PC-9 (cell line): ENCODE measurements at regions not wholly inside any gene's neighbourhood (a gene's known extent, or its start where the extent isn't known, plus 50 kb on each side); places are given as distances from the start of the nearest gene placed in this dataset.
A peak's percentile ranks its signal among the peaks of the same experiment; 100 is the strongest.

ENCODE experiments used
- BruUV-seq: library from RNA; stranded (reverse); fragments of 400-500 nt; replicated peaks from 2 replicates; lab custom pipeline; 2021; lab: Mats Ljungman, UMichigan
- CTCF ChIA-PET: fragments of 300-600 bp; sonication (Branson Sonifier 250); formaldehyde crosslinking; loops from one replicate; lab custom pipeline; 2022; ENCODE audit warnings: antibody characterized with exemption; lab: Charles Lee
- POLR2A ChIA-PET: fragments of 300-600 bp; sonication (Branson Sonifier 250); formaldehyde crosslinking; loops from one replicate; lab custom pipeline; 2022; ENCODE audit warnings: antibody characterized with exemption; ENCODE audit not compliant: unreplicated experiment; lab: Charles Lee
- DNase-seq, 2 experiments: peaks; one replicate each; pipeline versions ENCODE4 v3.0.0 to v3.0.0-alpha.2; 2015 to 2022; ENCODE audit warnings: mixed read lengths in 1 of 2
- H2AFZ ChIP-seq: fragments of 200-600 bp; sonication (generic); 2 replicates; pipeline ENCODE4 v1.8.1; 2017; ENCODE audit warnings: antibody characterized with exemption
- H3F3A ChIP-seq: fragments of 200-600 bp; sonication (generic); 2 replicates; pipeline ENCODE4 v1.8.1; 2017; ENCODE audit warnings: antibody characterized with exemption, mild to moderate bottlenecking, low read depth; ENCODE audit not compliant: insufficient read depth
- H3K27ac ChIP-seq: fragments of 200-600 bp; sonication (generic); 2 replicates; pipeline ENCODE4 v1.6.1; 2016; ENCODE audit warnings: mixed run types
- H3K27me3 ChIP-seq: fragments of 200-600 bp; sonication (generic); 2 replicates; pipeline ENCODE4 v1.6.1; 2016; ENCODE audit warnings: low read depth, mixed run types; ENCODE audit not compliant: insufficient read depth
- H3K36me3 ChIP-seq: fragments of 200-600 bp; sonication (generic); 2 replicates; pipeline ENCODE4 v1.6.1; 2016; ENCODE audit warnings: low read depth, mixed run types
- H3K4me1 ChIP-seq: fragments of 200-600 bp; sonication (generic); replicated peaks from 2 replicates; pipeline ENCODE4 v1.6.1; 2016; ENCODE audit warnings: mixed run types; ENCODE audit not compliant: insufficient read depth
- H3K4me2 ChIP-seq: fragments of 200-600 bp; sonication (generic); 2 replicates; pipeline ENCODE4 v1.6.1; 2017; ENCODE audit warnings: mixed run types
- H3K4me3 ChIP-seq: fragments of 200-600 bp; sonication (generic); 2 replicates; pipeline ENCODE4 v1.6.1; 2016; ENCODE audit warnings: mixed run types
- H3K79me2 ChIP-seq: fragments of 200-600 bp; sonication (generic); 2 replicates; pipeline ENCODE4 v1.6.1; 2017; ENCODE audit warnings: low read depth, mixed run types
- H3K9me2 ChIP-seq: fragments of 200-600 bp; sonication (generic); 2 replicates; pipeline ENCODE4 v1.8.1; 2017; ENCODE audit warnings: mild to moderate bottlenecking; ENCODE audit not compliant: insufficient read depth
- H3K9me3 ChIP-seq: fragments of 200-600 bp; sonication (generic); 2 replicates; pipeline ENCODE4 v1.8.1; 2016; ENCODE audit warnings: low read depth; ENCODE audit not compliant: insufficient read depth
- H4K20me1 ChIP-seq: fragments of 200-600 bp; sonication (generic); 2 replicates; pipeline ENCODE4 v1.8.1; 2017; ENCODE audit not compliant: insufficient read depth
- EZH2 ChIP-seq: fragments of 200-600 bp; sonication (generic); IDR thresholded peaks from 2 replicates; pipeline ENCODE4 v1.8.0; 2017; ENCODE audit warnings: antibody characterized with exemption, low read depth
- intact Hi-C: fragments of 100-400 bp; cut with micrococcal nuclease; formaldehyde crosslinking; loops from one replicate; pipeline ENCODE4 v1.10.0; 2022; ENCODE audit not compliant: unreplicated experiment
- TF ChIP-seq, protein P1 (sequence below): fragments of 200-600 bp; sonication (generic); conservative IDR thresholded peaks from 2 replicates; pipeline ENCODE4 v1.6.1; 2017; ENCODE audit warnings: mixed run types, antibody characterized with exemption, mild to moderate bottlenecking, moderate library complexity

DNA sequence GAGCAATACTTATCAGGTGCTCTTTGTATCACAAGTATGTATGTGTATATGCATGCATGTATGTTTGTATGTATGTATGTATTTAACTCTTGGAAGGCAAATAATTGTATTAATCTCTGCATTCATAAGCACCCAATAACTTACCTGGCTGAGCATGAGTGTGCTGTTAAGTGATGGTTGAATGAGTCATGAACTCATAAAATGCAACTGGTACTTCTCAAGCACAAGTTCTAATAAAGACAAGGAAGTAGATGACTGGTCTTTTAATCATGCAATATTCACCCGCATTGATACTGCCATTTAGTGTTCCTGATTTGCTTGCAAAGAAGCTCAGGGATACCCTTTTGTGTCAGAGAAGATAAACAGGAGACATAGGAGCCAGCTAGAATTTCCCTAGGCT lies 204.9 kb upstream of the TRPM3 start:
- H3K27me3 ChIP-seq: no peaks in the 10 kb centered on the region
- no peaks in the 10 kb centered on the region for H3F3A ChIP-seq
- CTCF ChIA-PET: no interaction called here
- no peaks in the 10 kb centered on the region for H3K9me3 ChIP-seq
- BruUV-seq: no TSS peak
- H3K79me2 ChIP-seq: no peaks in the 10 kb centered on the region
- H3K4me3 ChIP-seq: no peak overlapping the region
- no peak overlapping the region for H3K27ac ChIP-seq
- POLR2A ChIA-PET: no interaction called here
- intact Hi-C loops: no loop called here
- no peaks in the 10 kb centered on the region for H3K36me3 ChIP-seq
- no peak for TF ChIP-seq EZH2
- TF ChIP-seq, protein P1, sequence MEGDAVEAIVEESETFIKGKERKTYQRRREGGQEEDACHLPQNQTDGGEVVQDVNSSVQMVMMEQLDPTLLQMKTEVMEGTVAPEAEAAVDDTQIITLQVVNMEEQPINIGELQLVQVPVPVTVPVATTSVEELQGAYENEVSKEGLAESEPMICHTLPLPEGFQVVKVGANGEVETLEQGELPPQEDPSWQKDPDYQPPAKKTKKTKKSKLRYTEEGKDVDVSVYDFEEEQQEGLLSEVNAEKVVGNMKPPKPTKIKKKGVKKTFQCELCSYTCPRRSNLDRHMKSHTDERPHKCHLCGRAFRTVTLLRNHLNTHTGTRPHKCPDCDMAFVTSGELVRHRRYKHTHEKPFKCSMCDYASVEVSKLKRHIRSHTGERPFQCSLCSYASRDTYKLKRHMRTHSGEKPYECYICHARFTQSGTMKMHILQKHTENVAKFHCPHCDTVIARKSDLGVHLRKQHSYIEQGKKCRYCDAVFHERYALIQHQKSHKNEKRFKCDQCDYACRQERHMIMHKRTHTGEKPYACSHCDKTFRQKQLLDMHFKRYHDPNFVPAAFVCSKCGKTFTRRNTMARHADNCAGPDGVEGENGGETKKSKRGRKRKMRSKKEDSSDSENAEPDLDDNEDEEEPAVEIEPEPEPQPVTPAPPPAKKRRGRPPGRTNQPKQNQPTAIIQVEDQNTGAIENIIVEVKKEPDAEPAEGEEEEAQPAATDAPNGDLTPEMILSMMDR: no peak
- DNase-seq: peak in 1 of 2 experiments; percentile 38
- no peaks in the 10 kb centered on the region for H4K20me1 ChIP-seq
- no peaks in the 10 kb centered on the region; the same call in 1 of the 2 replicates for H3K9me2 ChIP-seq
- no peaks in the 10 kb centered on the region for H3K4me1 ChIP-seq
- no peak overlapping the region for H3K4me2 ChIP-seq
- no peak overlapping the region for H2AFZ ChIP-seq

DNA sequence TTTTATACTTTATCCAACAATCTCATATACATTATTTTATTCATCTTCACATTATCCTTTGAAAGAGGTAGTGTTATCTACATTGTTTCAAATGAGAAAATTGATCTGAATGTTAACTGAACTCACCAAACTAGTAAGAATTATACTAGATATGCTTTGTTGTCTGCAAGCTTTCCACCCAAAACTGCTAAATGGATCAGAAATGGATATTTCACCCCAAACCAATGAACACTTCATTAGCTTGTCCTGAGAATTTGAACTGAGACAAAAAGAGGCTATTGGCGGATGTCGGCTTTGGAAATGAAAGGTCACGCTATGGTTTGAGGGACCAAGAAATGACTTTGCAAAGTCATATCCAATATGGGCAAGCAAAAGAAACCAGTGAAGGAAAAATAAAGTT lies 201.9 kb upstream of the TRPM3 start:
- no peaks in the 10 kb centered on the region for H3K79me2 ChIP-seq
- no peak overlapping the region for H3K4me2 ChIP-seq
- H2AFZ ChIP-seq: no peak overlapping the region
- ChIA-PET CTCF (no interaction called here), POLR2A (no interaction called here)
- H3K9me3 ChIP-seq: no peaks in the 10 kb centered on the region
- no peaks in the 10 kb centered on the region for H3K4me1 ChIP-seq
- H3K9me2 ChIP-seq: no peaks in the 10 kb centered on the region; the same call in 1 of the 2 replicates
- H3K27me3 ChIP-seq: no peaks in the 10 kb centered on the region
- no TSS peak for BruUV-seq
- H3K36me3 ChIP-seq: no peaks in the 10 kb centered on the region
- intact Hi-C loops: no loop called here
- no peaks in the 10 kb centered on the region for H4K20me1 ChIP-seq
- no peak overlapping the region for H3K27ac ChIP-seq
- DNase-seq: no peak
- TF ChIP-seq EZH2: no peak
- TF ChIP-seq, protein P1: no peak
- H3F3A ChIP-seq: no peaks in the 10 kb centered on the region
- H3K4me3 ChIP-seq: no peak overlapping the region

DNA sequence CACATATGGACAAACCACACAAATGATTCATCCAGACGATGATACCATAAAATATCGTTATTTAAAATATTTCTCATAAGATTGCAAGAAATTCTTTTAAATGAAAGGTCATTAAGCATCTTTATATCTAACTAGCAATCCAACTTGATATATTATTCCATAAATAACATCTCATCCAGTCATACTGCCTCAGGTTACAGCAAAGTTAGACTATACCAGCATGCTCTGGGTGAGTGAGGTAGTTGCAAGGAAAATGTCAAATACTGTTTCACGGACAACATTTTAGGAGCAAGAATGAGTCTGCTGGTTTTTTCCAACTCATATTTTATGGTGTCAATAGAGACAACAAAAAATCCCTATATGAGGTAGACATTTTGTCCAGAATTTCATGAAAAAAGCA lies 200.9 kb upstream of the TRPM3 start:
- Histone ChIP-seq H3K9me3 (no peaks in the 10 kb centered on the region), H3K9me2 (no peaks in the 10 kb centered on the region; the same call in 1 of the 2 replicates), H3K4me2 (no peak overlapping the region), H3K79me2 (no peaks in the 10 kb centered on the region), H3K27ac (no peak overlapping the region), H3F3A (no peaks in the 10 kb centered on the region), H3K4me1 (no peaks in the 10 kb centered on the region), H2AFZ (no peak overlapping the region), H3K36me3 (no peaks in the 10 kb centered on the region), H3K27me3 (no peaks in the 10 kb centered on the region), H4K20me1 (no peaks in the 10 kb centered on the region), H3K4me3 (no peak overlapping the region)
- BruUV-seq: no TSS peak
- ChIA-PET POLR2A (no interaction called here), CTCF (interaction anchor here (0.6 kb wide), 1 partner anchor 1633 kb away, joined by 3 read pairs; no protein-coding TSS in a partner anchor)
- DNase-seq: no peak
- intact Hi-C loops: no loop called here
- TF ChIP-seq, protein P1: no peak
- TF ChIP-seq EZH2: no peak
